Upper lobe of right lung (tissue), 1 donor: ENCODE measurements at regions not wholly inside any gene's neighbourhood (a gene's known extent, or its start where the extent isn't known, plus 50 kb on each side); places are given as distances from the start of the nearest gene placed in this dataset.

Experiments
- ATAC-seq: fragments of 200-7000 bp; cut with Tn5 transposase; one replicate; pipeline ENCODE4 v1.9.1; 2020; ENCODE audit warnings: mild to moderate bottlenecking, moderate library complexity
- DNase-seq: peaks from one replicate; pipeline ENCODE4 v3.0.0-alpha.2; 2020
- H3K27ac ChIP-seq: fragments of 200-600 bp; one replicate; pipeline ENCODE4 v1.8.0; 2022
- H3K27me3 ChIP-seq: fragments of 200-600 bp; one replicate; pipeline ENCODE4 v1.8.0; 2022; ENCODE audit warnings: mild to moderate bottlenecking
- H3K36me3 ChIP-seq: fragments of 200-600 bp; one replicate; pipeline ENCODE4 v1.8.0; 2022
- H3K4me1 ChIP-seq: fragments of 200-600 bp; one replicate; pipeline ENCODE4 v1.8.0; 2022
- H3K4me3 ChIP-seq: fragments of 200-600 bp; one replicate; pipeline ENCODE4 v1.8.0; 2022; ENCODE audit warnings: mild to moderate bottlenecking
- H3K9me3 ChIP-seq: fragments of 200-600 bp; one replicate; pipeline ENCODE4 v1.8.0; 2022
- CTCF ChIP-seq: fragments of 200-600 bp; IDR thresholded peaks from one replicate; pipeline ENCODE4 v1.8.0; 2022; ENCODE audit warnings: antibody characterized with exemption
- intact Hi-C: fragments of 100-400 bp; cut with DNase I; formaldehyde crosslinking; loops from one replicate; pipeline ENCODE4 v1.11.0; 2022
- donor health status: DM: no; HTN: yes; CAD: no; lungs with severe emphysema.

- Histone ChIP-seq H3K27me3 (no peaks in the 10 kb centered on the region), H3K27ac (no peak overlapping the region), H3K4me1 (no peaks in the 10 kb centered on the region), H3K36me3 (no peaks in the 10 kb centered on the region), H3K4me3 (no peak overlapping the region), H3K9me3 (no peaks in the 10 kb centered on the region)
- DNase-seq: no peak
- intact Hi-C loops: no loop called here
- TF ChIP-seq CTCF: no peak
- ATAC-seq: no peak
Measured at GRCh38 chr6:53216301-53216700, 67.7 kb upstream of the GCM1 start.

GRCh38 chr6:53214172-53214571 lies 65.5 kb upstream of the GCM1 start:
- no peaks in the 10 kb centered on the region for H3K9me3 ChIP-seq
- TF ChIP-seq CTCF: no peak
- H3K27me3 ChIP-seq: no peaks in the 10 kb centered on the region
- H3K27ac ChIP-seq: no peak overlapping the region
- intact Hi-C loops: no loop called here
- DNase-seq (no peak), ATAC-seq (no peak)
- no peaks in the 10 kb centered on the region for H3K36me3 ChIP-seq
- no peak overlapping the region for H3K4me3 ChIP-seq
- H3K4me1 ChIP-seq: no peaks in the 10 kb centered on the region

- intact Hi-C loops: no loop called here
- Histone ChIP-seq H3K36me3 (no peaks in the 10 kb centered on the region), H3K9me3 (no peaks in the 10 kb centered on the region), H3K4me3 (no peak overlapping the region), H3K27me3 (no peaks in the 10 kb centered on the region), H3K4me1 (no peaks in the 10 kb centered on the region), H3K27ac (no peak overlapping the region)
- no peak for ATAC-seq
- no peak for TF ChIP-seq CTCF
- no peak for DNase-seq
Measured at GRCh38 chr6:53210811-53211210, 62.2 kb upstream of the GCM1 start.

DNA sequence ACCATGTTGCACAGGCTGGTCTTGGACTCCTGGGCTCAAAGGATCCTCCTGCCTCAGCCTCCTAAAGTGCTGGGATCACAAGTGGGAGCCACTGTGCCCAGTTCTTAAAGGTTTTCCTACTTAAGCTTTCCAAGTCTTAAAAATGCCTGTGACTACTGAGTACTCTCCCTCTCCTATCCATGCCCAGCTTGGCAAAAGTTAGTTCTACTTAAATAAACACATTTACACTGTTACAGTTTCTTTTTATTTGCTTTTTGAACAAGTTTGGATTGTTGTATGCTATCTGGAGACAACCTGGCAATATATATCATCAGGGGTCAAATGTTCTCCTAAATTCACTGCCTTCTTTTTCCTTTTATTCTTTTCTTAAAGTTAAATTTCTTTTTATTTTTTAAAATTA lies 61.0 kb upstream of the GCM1 start:
- Histone ChIP-seq H3K36me3 (no peaks in the 10 kb centered on the region), H3K4me1 (no peaks in the 10 kb centered on the region), H3K27me3 (no peaks in the 10 kb centered on the region), H3K4me3 (no peak overlapping the region), H3K9me3 (no peaks in the 10 kb centered on the region), H3K27ac (no peak overlapping the region)
- intact Hi-C loops: no loop called here
- no peak for DNase-seq
- TF ChIP-seq CTCF: no peak
- ATAC-seq: no peak

- Histone ChIP-seq H3K9me3 (no peaks in the 10 kb centered on the region), H3K27ac (no peak overlapping the region), H3K36me3 (no peaks in the 10 kb centered on the region), H3K27me3 (no peaks in the 10 kb centered on the region), H3K4me1 (no peaks in the 10 kb centered on the region), H3K4me3 (no peak overlapping the region)
- DNase-seq (no peak), ATAC-seq (no peak)
- no peak for TF ChIP-seq CTCF
- intact Hi-C loops: no loop called here
Measured at GRCh38 chr6:53205778-53206177, 57.1 kb upstream of the GCM1 start.

- H3K36me3 ChIP-seq: no peaks in the 10 kb centered on the region
- TF ChIP-seq CTCF: no peak
- no peak overlapping the region for H3K4me3 ChIP-seq
- ATAC-seq (peak; percentile 41), DNase-seq (no peak)
- no peaks in the 10 kb centered on the region for H3K9me3 ChIP-seq
- no peaks in the 10 kb centered on the region for H3K4me1 ChIP-seq
- no peak overlapping the region for H3K27ac ChIP-seq
- no peaks in the 10 kb centered on the region for H3K27me3 ChIP-seq
- intact Hi-C loops: no loop called here
Measured at GRCh38 chr6:53203483-53203882, 54.8 kb upstream of the GCM1 start.
